IMR-90 (cell line): ENCODE measurements at regions not wholly inside any gene's neighbourhood (a gene's known extent, or its start where the extent isn't known, plus 50 kb on each side); places are given as distances from the start of the nearest gene placed in this dataset.

Source experiments
- ATAC-seq: fragments of 200-7000 bp; cut with Tn5 transposase; 2 replicates; pipeline ENCODE4 v1.9.1; 2020; ENCODE audit warnings: low read depth, mild to moderate bottlenecking, moderate library complexity
- BruUV-seq: library from RNA; stranded (reverse); fragments of 400-500 nt; replicated peaks from 2 replicates; lab custom pipeline; 2021; lab: Mats Ljungman, UMichigan
- CTCF ChIA-PET: fragments of 300-600 bp; formaldehyde crosslinking; extraction: SDS; loops from one replicate; lab custom pipeline; 2021; ENCODE audit warnings: antibody characterized with exemption; lab: Yijun Ruan, JAX
- POLR2A ChIA-PET: fragments of 300-600 bp; sonication (Branson Sonifier 250); formaldehyde crosslinking; loops from one replicate; lab custom pipeline; 2022; ENCODE audit warnings: antibody characterized with exemption; ENCODE audit not compliant: unreplicated experiment; lab: Charles Lee
- DNase-seq: peaks from one replicate; pipeline ENCODE4 v3.0.0; 2013
- H2AFZ ChIP-seq: replicated peaks from 2 replicates; pipeline ENCODE3; 2013; ENCODE audit warnings: low read length, mild to moderate bottlenecking; ENCODE audit not compliant: poor library complexity
- H2AK5ac ChIP-seq: 2 replicates; pipeline ENCODE4 v1.6.1; 2013; ENCODE audit warnings: low read depth, low read length, inconsistent platforms
- H2AK9ac ChIP-seq: replicated peaks from 2 replicates; pipeline ENCODE3; 2013; ENCODE audit warnings: mild to moderate bottlenecking, low read depth, low read length, moderate library complexity; ENCODE audit not compliant: poor library complexity
- H2BK120ac ChIP-seq: 2 replicates; pipeline ENCODE4 v1.6.1; 2013; ENCODE audit warnings: low read depth, low read length, inconsistent platforms
- H2BK15ac ChIP-seq: 3 replicates; pipeline ENCODE4 v1.6.1; 2013; ENCODE audit warnings: low read depth, low read length, inconsistent platforms
- H2BK20ac ChIP-seq: 2 replicates; pipeline ENCODE4 v1.6.1; 2013; ENCODE audit warnings: low read depth, mild to moderate bottlenecking, inconsistent platforms, low read length, moderate library complexity
- H2BK5ac ChIP-seq: 2 replicates; pipeline ENCODE4 v1.6.1; 2013; ENCODE audit warnings: mild to moderate bottlenecking, low read depth, low read length, inconsistent platforms; ENCODE audit not compliant: poor library complexity, severe bottlenecking
- H3K14ac ChIP-seq: replicated peaks from 2 replicates; pipeline ENCODE4 v1.6.1; 2013; ENCODE audit warnings: low read depth, low read length, inconsistent platforms
- H3K18ac ChIP-seq: 2 replicates; pipeline ENCODE4 v1.6.1; 2013; ENCODE audit warnings: low read depth, low read length, control low read depth
- H3K23ac ChIP-seq: 2 replicates; pipeline ENCODE4 v1.6.1; 2013; ENCODE audit warnings: low read depth, low read length, inconsistent platforms
- H3K27ac ChIP-seq: 2 replicates; pipeline ENCODE4 v1.5.1; 2013; ENCODE audit warnings: mild to moderate bottlenecking, control low read depth, low read length; ENCODE audit not compliant: insufficient read depth
- H3K27me3 ChIP-seq: 2 replicates; pipeline ENCODE4 v1.6.1; 2013; ENCODE audit warnings: low read length; ENCODE audit not compliant: control insufficient read depth, insufficient read depth
- H3K36me3 ChIP-seq: 2 replicates; pipeline ENCODE4 v1.6.1; 2013; ENCODE audit warnings: low read length, mixed read lengths; ENCODE audit not compliant: control insufficient read depth, insufficient read depth
- H3K4ac ChIP-seq: 2 replicates; pipeline ENCODE4 v1.6.1; 2013; ENCODE audit warnings: low read depth, low read length, inconsistent platforms
- H3K4me1 ChIP-seq: 2 replicates; pipeline ENCODE4 v1.6.1; 2013; ENCODE audit warnings: low read length, mixed read lengths; ENCODE audit not compliant: control insufficient read depth, insufficient read depth
- H3K4me2 ChIP-seq: 2 replicates; pipeline ENCODE4 v1.6.1; 2013; ENCODE audit warnings: low read depth, mild to moderate bottlenecking, control low read depth, low read length, moderate library complexity
- H3K4me3 ChIP-seq: 2 replicates; pipeline ENCODE4 v1.5.1; 2013; ENCODE audit warnings: low read depth, mild to moderate bottlenecking, control low read depth, low read length, moderate library complexity; ENCODE audit not compliant: insufficient read depth
- H3K56ac ChIP-seq: 2 replicates; pipeline ENCODE4 v1.6.1; 2013; ENCODE audit warnings: low read length, inconsistent platforms; ENCODE audit not compliant: insufficient read depth; ENCODE audit errors: extremely low read depth
- H3K79me1 ChIP-seq, 2 experiments: 2 replicates each; pipeline ENCODE4 v1.6.1; 2013; ENCODE audit warnings: low read length in 2 of 2, inconsistent platforms in 1 of 2, low read depth in 1 of 2
- H3K9ac ChIP-seq: 2 replicates; pipeline ENCODE4 v1.6.1; 2013; ENCODE audit warnings: low read depth, low read length, control low read depth
- H3K9me1 ChIP-seq: 2 replicates; pipeline ENCODE4 v1.6.1; 2013; ENCODE audit warnings: low read length, inconsistent platforms; ENCODE audit not compliant: insufficient read depth
- H3K9me3 ChIP-seq: 2 replicates; pipeline ENCODE4 v1.6.1; 2013; ENCODE audit warnings: low read length; ENCODE audit not compliant: control insufficient read depth, insufficient read depth
- H4K20me1 ChIP-seq: 2 replicates; pipeline ENCODE4 v1.6.1; 2013; ENCODE audit warnings: low read length, inconsistent platforms; ENCODE audit not compliant: insufficient read depth
- H4K5ac ChIP-seq: 2 replicates; pipeline ENCODE4 v1.6.1; 2013; ENCODE audit warnings: mild to moderate bottlenecking, low read depth, low read length, control low read depth
- H4K8ac ChIP-seq, 2 experiments: 2 replicates each; pipeline ENCODE4 v1.6.1; 2013; ENCODE audit warnings: low read depth in 2 of 2, low read length in 2 of 2, control low read depth in 1 of 2, inconsistent platforms in 1 of 2
- H4K91ac ChIP-seq: 2 replicates; pipeline ENCODE4 v1.6.1; 2013; ENCODE audit warnings: low read depth, low read length, inconsistent platforms; ENCODE audit not compliant: insufficient read depth
- MAZ ChIP-seq: IDR thresholded peaks from 2 replicates; pipeline ENCODE4 v1.6.1; 2012; ENCODE audit warnings: low read depth, mild to moderate bottlenecking, low read length, improper control_type of control experiment, moderate library complexity, borderline replicate concordance
- USF2 ChIP-seq: fragments of 150-350 bp; IDR thresholded peaks from 2 replicates; pipeline ENCODE4 v1.6.1; 2017; ENCODE audit warnings: mild to moderate bottlenecking, antibody characterized with exemption, low read length, low read depth
- dilution Hi-C: fragments of 300-500 bp; cut with HindIII; formaldehyde crosslinking; loops from one replicate; pipeline ENCODE4 v1.14.3; 2018; ENCODE audit warnings: low sequenced_read_pairs; ENCODE audit not compliant: unreplicated experiment
- in situ Hi-C: fragments of 300-500 bp; cut with MboI; formaldehyde crosslinking; loops from 3 replicates; pipeline ENCODE4 v1.14.3; 2019; ENCODE audit warnings: low sequenced_read_pairs, inconsistent platforms, mixed read lengths
- intact Hi-C: fragments of 100-400 bp; cut with micrococcal nuclease; formaldehyde crosslinking; loops from 2 replicates; pipeline ENCODE4 v1.10.0; 2022

DNA sequence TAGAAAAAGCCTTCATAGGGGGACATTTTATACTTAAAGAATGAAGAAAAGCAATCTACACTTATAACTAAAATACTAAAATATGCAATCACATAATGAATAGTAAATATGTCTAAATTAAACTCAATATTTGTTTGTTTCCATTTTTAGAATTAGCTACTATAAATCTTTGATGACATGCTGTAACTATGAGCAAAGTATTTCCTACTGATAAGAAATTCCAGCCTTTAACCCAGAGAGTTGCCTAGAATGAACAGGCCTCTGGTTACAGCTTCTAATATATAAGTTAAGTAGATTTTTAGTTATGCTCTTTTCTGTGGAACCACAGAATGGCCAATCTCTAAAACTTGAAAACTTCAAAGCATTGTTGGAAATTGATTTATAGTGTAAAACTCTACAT, 1465.6 kb upstream of the ZEB2 start:
- no peak overlapping the region for H2BK5ac ChIP-seq
- no TSS peak for BruUV-seq
- no peak overlapping the region for H4K8ac ChIP-seq
- H3K4me2 ChIP-seq = no peak overlapping the region
- H2BK15ac ChIP-seq = no peak overlapping the region
- no peaks in the 10 kb centered on the region for H3K4me1 ChIP-seq
- no peak overlapping the region for H2AK5ac ChIP-seq
- no peak overlapping the region for H3K9ac ChIP-seq
- no peaks in the 10 kb centered on the region for H3K79me1 ChIP-seq
- no peak overlapping the region for H3K14ac ChIP-seq
- no peaks in the 10 kb centered on the region for H3K27me3 ChIP-seq
- TF ChIP-seq MAZ = no peak
- no peak for TF ChIP-seq USF2
- no peak overlapping the region for H2AK9ac ChIP-seq
- no peak for ATAC-seq
- peak; percentile 1 for DNase-seq
- no peak overlapping the region for H3K23ac ChIP-seq
- no peak overlapping the region for H2BK120ac ChIP-seq
- no peak overlapping the region for H3K4me3 ChIP-seq
- H2BK20ac ChIP-seq = no peak overlapping the region
- H4K5ac ChIP-seq = no peak overlapping the region
- no peak overlapping the region for H4K91ac ChIP-seq
- no peak overlapping the region for H3K56ac ChIP-seq
- CTCF ChIA-PET = no interaction called here
- dilution Hi-C loops (no loop called here), intact Hi-C loops (no loop called here), in situ Hi-C loops (no loop called here)
- H3K18ac ChIP-seq = no peak overlapping the region
- H3K36me3 ChIP-seq = no peaks in the 10 kb centered on the region
- H3K4ac ChIP-seq = no peak overlapping the region
- no peak overlapping the region for H2AFZ ChIP-seq
- no peaks in the 10 kb centered on the region for H3K9me1 ChIP-seq
- no peak overlapping the region for H3K27ac ChIP-seq
- no peaks in the 10 kb centered on the region for H4K20me1 ChIP-seq
- H3K9me3 ChIP-seq = no peaks in the 10 kb centered on the region
- POLR2A ChIA-PET = no interaction called here
